ENCODE measurements at regions not wholly inside any gene's neighbourhood (a gene's known extent, or its start where the extent isn't known, plus 50 kb on each side); places are given as distances from the start of the nearest gene placed in this dataset.

GRCh38 chr11:33577204-33577603 is 123.4 kb downstream of the C11orf91 start:
- H4K20me1 ChIP-seq (ENCODE audit: insufficient read depth, poor library complexity, severe bottlenecking) = no peaks in the 10 kb centered on the region
- no peaks in the 10 kb centered on the region for H3K9me3 ChIP-seq (ENCODE audit: low read depth)
- 95% methylated on average over 6 of the region's 6 CpGs for WGBS (ENCODE audit: low lambda C conversion rate, missing lambda C conversion rate)
- no peaks in the 10 kb centered on the region for H3K36me3 ChIP-seq (replicated peaks; ENCODE audit: insufficient read depth, low read depth)
- TF ChIP-seq EZH2phosphoT487 (IDR thresholded peaks at IDR 0.05; ENCODE audit: low read depth, severe bottlenecking, unreplicated experiment) (no peak), EZH2 (IDR thresholded peaks at IDR 0.05; ENCODE audit: borderline replicate concordance) (no peak), CTCF (IDR thresholded peaks at IDR 0.05; ENCODE audit: poor library complexity) (no peak)
- peaks cover 8% of the 10 kb centered on the region for H3K27me3 ChIP-seq
- no peak overlapping the region for H3K4me2 ChIP-seq
- H2AFZ ChIP-seq = no peak overlapping the region
- H3K27ac ChIP-seq = no peak overlapping the region
- no peaks in the 10 kb centered on the region for H3K9me2 ChIP-seq (replicated peaks; ENCODE audit: insufficient read depth)
- no peaks in the 10 kb centered on the region for H3K79me2 ChIP-seq
- DNase-seq (ENCODE audit: low spot score) = no peak
- H3K4me3 ChIP-seq = no peak overlapping the region
- H3K4me1 ChIP-seq (ENCODE audit: insufficient read depth) = no peaks in the 10 kb centered on the region

DNA sequence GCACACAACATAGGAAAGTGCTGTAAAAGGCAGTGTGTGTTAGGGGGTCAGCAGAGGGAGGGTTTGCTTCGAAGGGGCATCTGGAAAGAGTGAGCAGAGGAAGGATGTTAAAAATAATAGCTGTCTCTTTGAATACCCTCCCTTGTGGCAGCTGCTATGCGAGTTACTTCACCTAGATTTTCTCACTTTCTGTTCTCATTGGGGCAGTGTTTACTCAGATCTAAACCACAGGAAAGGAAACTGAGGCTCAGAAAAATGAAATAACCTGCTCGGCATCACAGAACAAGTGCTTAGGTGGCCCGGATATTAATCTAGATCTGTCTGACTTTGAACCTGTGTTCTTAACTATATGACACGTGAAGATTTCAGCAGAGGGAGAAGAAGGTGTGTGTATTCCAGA is 125.3 kb downstream of the C11orf91 start:
- Histone ChIP-seq H2AFZ (no peak overlapping the region), H3K9me3 (ENCODE audit: low read depth) (no peaks in the 10 kb centered on the region), H3K79me2 (no peaks in the 10 kb centered on the region), H3K36me3 (replicated peaks; ENCODE audit: insufficient read depth, low read depth) (no peaks in the 10 kb centered on the region), H3K4me1 (ENCODE audit: insufficient read depth) (no peaks in the 10 kb centered on the region), H3K9me2 (replicated peaks; ENCODE audit: insufficient read depth) (no peaks in the 10 kb centered on the region), H3K4me2 (no peak overlapping the region), H3K27me3 (peaks cover 8% of the 10 kb centered on the region), H3K27ac (no peak overlapping the region), H3K4me3 (no peak overlapping the region), H4K20me1 (ENCODE audit: insufficient read depth, poor library complexity, severe bottlenecking) (no peaks in the 10 kb centered on the region)
- 88% methylated on average over 5 of the region's 5 CpGs for WGBS (ENCODE audit: low lambda C conversion rate, missing lambda C conversion rate)
- DNase-seq (ENCODE audit: low spot score) = no peak
- TF ChIP-seq EZH2phosphoT487 (IDR thresholded peaks at IDR 0.05; ENCODE audit: low read depth, severe bottlenecking, unreplicated experiment) (no peak), CTCF (IDR thresholded peaks at IDR 0.05; ENCODE audit: poor library complexity) (no peak), EZH2 (IDR thresholded peaks at IDR 0.05; ENCODE audit: borderline replicate concordance) (no peak)

DNA sequence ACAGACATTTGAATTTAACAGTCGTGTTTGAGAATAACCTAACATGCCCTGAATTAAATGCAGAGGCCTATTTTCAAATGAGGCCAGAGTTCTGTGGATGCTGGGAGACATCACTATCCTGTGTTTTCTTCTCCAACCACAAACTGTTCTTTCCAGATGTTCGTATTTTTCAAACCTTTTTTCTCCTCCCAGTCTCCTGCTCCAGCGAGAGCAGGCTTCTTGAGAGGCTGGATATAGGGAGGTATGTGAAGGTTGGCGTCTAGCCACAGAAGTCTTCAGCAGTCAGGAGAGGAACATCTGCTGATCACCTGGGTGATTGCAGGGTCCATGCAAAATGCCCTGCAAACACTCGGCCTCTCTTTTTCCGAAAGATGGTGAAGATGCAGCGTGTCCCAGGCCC is 126.3 kb downstream of the C11orf91 start:
- DNase-seq (ENCODE audit: low spot score) = no peak
- H3K4me1 ChIP-seq (ENCODE audit: insufficient read depth) = no peaks in the 10 kb centered on the region
- no peak overlapping the region for H3K4me3 ChIP-seq
- no peak for TF ChIP-seq EZH2 (IDR thresholded peaks at IDR 0.05; ENCODE audit: borderline replicate concordance)
- TF ChIP-seq CTCF (IDR thresholded peaks at IDR 0.05; ENCODE audit: poor library complexity) = no peak
- no peak for TF ChIP-seq EZH2phosphoT487 (IDR thresholded peaks at IDR 0.05; ENCODE audit: low read depth, severe bottlenecking, unreplicated experiment)
- no peaks in the 10 kb centered on the region for H3K36me3 ChIP-seq (replicated peaks; ENCODE audit: insufficient read depth, low read depth)
- peaks cover 8% of the 10 kb centered on the region for H3K27me3 ChIP-seq
- H3K79me2 ChIP-seq = no peaks in the 10 kb centered on the region
- no peak overlapping the region for H3K27ac ChIP-seq
- H4K20me1 ChIP-seq (ENCODE audit: insufficient read depth, poor library complexity, severe bottlenecking) = no peaks in the 10 kb centered on the region
- H2AFZ ChIP-seq = no peak overlapping the region
- H3K4me2 ChIP-seq = no peak overlapping the region
- no peaks in the 10 kb centered on the region for H3K9me3 ChIP-seq (ENCODE audit: low read depth)
- WGBS (ENCODE audit: low lambda C conversion rate, missing lambda C conversion rate) = 90% methylated on average over 7 of the region's 7 CpGs
- H3K9me2 ChIP-seq (replicated peaks; ENCODE audit: insufficient read depth) = no peaks in the 10 kb centered on the region

GRCh38 chr11:33569333-33569732 is 131.3 kb downstream of the C11orf91 start:
- no peak overlapping the region for H3K4me2 ChIP-seq
- H4K20me1 ChIP-seq (ENCODE audit: insufficient read depth, poor library complexity, severe bottlenecking) = no peaks in the 10 kb centered on the region
- 85% methylated on average over 4 of the region's 4 CpGs for WGBS (ENCODE audit: low lambda C conversion rate, missing lambda C conversion rate)
- no peaks in the 10 kb centered on the region for H3K4me1 ChIP-seq (ENCODE audit: insufficient read depth)
- no peaks in the 10 kb centered on the region for H3K9me3 ChIP-seq (ENCODE audit: low read depth)
- no peaks in the 10 kb centered on the region for H3K27me3 ChIP-seq
- no peaks in the 10 kb centered on the region for H3K36me3 ChIP-seq (replicated peaks; ENCODE audit: insufficient read depth, low read depth)
- H3K27ac ChIP-seq = no peak overlapping the region
- H2AFZ ChIP-seq = no peak overlapping the region
- no peaks in the 10 kb centered on the region for H3K9me2 ChIP-seq (replicated peaks; ENCODE audit: insufficient read depth)
- no peak overlapping the region for H3K4me3 ChIP-seq
- no peak for TF ChIP-seq EZH2phosphoT487 (IDR thresholded peaks at IDR 0.05; ENCODE audit: low read depth, severe bottlenecking, unreplicated experiment)
- no peak for TF ChIP-seq CTCF (IDR thresholded peaks at IDR 0.05; ENCODE audit: poor library complexity)
- TF ChIP-seq EZH2 (IDR thresholded peaks at IDR 0.05; ENCODE audit: borderline replicate concordance) = no peak
- H3K79me2 ChIP-seq = no peaks in the 10 kb centered on the region
- no peak for DNase-seq (ENCODE audit: low spot score)

Measured in hepatocyte (in vitro differentiated cells).